ENCODE measurements at regions not wholly inside any gene's neighbourhood (a gene's known extent, or its start where the extent isn't known, plus 50 kb on each side); places are given as distances from the start of the nearest gene placed in this dataset.

DNA sequence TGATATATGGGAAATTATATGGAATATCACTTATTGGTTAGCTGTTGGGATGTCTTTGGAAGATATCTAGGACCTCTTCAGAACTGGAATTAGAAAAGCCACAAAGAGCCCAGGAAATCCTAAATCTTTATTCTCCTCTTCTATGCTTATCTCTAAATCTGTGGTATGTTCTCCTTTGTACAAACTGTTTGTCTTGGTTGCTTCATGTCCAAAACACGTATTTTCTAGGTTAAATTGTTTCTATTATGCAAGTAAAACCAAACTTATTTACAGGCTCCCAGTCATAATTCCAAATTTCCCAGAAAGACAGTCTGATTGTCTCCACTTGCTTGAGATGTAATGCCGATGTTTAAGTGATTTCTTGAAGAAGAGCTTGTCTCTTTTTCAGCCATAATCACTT, 650.9 kb downstream of the CDH11 start (continued):
- TF ChIP-seq SPI1 (IDR thresholded peaks at IDR 0.05; ENCODE audit: borderline replicate concordance, insufficient read depth, low read depth, low read length) (no peak), ETV6 (conservative IDR thresholded peaks at IDR 0.05 in 1 of 2, IDR thresholded peaks at IDR 0.05 in 1 of 2; ENCODE audit: borderline replicate concordance in 1 of 2, low read depth in 1 of 2) (no peak), RB1 (IDR thresholded peaks at IDR 0.05; ENCODE audit: borderline replicate concordance) (no peak)
- TF ChIP-seq, protein P1, sequence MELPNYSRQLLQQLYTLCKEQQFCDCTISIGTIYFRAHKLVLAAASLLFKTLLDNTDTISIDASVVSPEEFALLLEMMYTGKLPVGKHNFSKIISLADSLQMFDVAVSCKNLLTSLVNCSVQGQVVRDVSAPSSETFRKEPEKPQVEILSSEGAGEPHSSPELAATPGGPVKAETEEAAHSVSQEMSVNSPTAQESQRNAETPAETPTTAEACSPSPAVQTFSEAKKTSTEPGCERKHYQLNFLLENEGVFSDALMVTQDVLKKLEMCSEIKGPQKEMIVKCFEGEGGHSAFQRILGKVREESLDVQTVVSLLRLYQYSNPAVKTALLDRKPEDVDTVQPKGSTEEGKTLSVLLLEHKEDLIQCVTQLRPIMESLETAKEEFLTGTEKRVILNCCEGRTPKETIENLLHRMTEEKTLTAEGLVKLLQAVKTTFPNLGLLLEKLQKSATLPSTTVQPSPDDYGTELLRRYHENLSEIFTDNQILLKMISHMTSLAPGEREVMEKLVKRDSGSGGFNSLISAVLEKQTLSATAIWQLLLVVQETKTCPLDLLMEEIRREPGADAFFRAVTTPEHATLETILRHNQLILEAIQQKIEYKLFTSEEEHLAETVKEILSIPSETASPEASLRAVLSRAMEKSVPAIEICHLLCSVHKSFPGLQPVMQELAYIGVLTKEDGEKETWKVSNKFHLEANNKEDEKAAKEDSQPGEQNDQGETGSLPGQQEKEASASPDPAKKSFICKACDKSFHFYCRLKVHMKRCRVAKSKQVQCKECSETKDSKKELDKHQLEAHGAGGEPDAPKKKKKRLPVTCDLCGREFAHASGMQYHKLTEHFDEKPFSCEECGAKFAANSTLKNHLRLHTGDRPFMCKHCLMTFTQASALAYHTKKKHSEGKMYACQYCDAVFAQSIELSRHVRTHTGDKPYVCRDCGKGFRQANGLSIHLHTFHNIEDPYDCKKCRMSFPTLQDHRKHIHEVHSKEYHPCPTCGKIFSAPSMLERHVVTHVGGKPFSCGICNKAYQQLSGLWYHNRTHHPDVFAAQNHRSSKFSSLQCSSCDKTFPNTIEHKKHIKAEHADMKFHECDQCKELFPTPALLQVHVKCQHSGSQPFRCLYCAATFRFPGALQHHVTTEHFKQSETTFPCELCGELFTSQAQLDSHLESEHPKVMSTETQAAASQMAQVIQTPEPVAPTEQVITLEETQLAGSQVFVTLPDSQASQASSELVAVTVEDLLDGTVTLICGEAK (IDR thresholded peaks at IDR 0.05; ENCODE audit: borderline replicate concordance): no peak

DNA sequence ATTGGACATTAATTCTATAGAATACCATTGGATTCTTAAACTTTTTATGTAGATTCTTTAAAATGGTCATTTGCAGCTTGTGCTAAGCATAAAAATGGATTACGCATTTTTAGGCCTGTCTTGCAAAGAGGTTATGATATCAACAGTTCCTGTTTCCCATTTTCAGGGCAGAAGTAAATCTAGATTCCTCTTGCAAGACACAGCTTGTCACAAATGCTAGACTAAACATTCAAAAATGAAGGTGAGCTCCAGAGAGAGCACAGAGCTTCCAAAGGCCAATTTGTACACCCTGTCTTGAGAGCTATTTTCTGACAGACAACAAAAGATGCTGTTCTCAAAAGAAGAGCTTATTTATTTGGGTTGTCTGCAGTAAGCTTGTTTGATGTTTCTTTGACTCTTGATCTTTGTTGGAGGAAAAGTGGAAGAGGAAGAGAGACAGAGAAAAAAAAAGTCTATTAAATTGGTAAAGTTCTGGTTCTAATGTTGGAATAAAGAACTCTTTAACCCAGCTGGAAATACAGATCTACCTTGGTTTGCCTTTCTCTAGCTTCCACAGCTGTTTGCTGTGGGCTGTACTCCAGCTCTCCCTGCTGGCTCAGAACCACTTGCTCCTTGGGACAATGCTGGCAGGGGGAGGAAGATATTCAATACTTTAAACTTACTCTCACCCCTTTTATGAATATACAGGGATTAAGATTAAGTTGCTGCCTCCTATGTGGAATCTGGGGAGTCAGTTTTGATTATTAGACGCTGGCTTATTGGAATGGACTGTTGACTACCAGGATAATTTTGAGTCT, 651.8 kb downstream of the CDH11 start:
- no TSS peak for BruUV-seq (replicated peaks)
- CTCF ChIA-PET: interaction anchor here (0.7 kb wide), 1 partner anchor 378 kb away, joined by 3 read pairs; no protein-coding TSS in a partner anchor
- in situ Hi-C loops (cut with MboI): no loop called here
- H2AFZ ChIP-seq (ENCODE audit: control insufficient read depth, low read depth, low read length): no peak overlapping the region
- H3K4me3 ChIP-seq: no peak overlapping the region
- WGBS (ENCODE audit: insufficient coverage, insufficient replicate concordance, low lambda C conversion rate, missing lambda C conversion rate): 0% methylated on average over 2 of the region's 2 CpGs
- no peak overlapping the region for H3K9ac ChIP-seq (ENCODE audit: control insufficient read depth, insufficient read depth, low read length)
- no peak for DNase-seq (ENCODE audit: low read depth, low spot score)
- TF ChIP-seq IKZF2 (IDR thresholded peaks at IDR 0.05) (no peak), MTA2 (IDR thresholded peaks at IDR 0.05; ENCODE audit: low read depth) (no peak), BMI1 (IDR thresholded peaks at IDR 0.05; ENCODE audit: borderline replicate concordance) (no peak), NFXL1 (IDR thresholded peaks at IDR 0.05; ENCODE audit: borderline replicate concordance) (no peak), RFX5 (IDR thresholded peaks at IDR 0.05; ENCODE audit: low read depth, low read length) (no peak)
- TF ChIP-seq, protein P2, sequence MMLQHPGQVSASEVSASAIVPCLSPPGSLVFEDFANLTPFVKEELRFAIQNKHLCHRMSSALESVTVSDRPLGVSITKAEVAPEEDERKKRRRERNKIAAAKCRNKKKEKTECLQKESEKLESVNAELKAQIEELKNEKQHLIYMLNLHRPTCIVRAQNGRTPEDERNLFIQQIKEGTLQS (IDR thresholded peaks at IDR 0.05; ENCODE audit: borderline replicate concordance, extremely low read depth, low read depth, low read length): no peak
- no peaks in the 10 kb centered on the region for H3K9me3 ChIP-seq (replicated peaks; ENCODE audit: control insufficient read depth, insufficient read depth, low read length)
- intact Hi-C loops (cut with micrococcal nuclease; ENCODE audit: unreplicated experiment): no loop called here
- no peaks in the 10 kb centered on the region for H3K79me2 ChIP-seq (ENCODE audit: control insufficient read depth, insufficient read depth, low read length)
- RAD21 ChIA-PET (ENCODE audit: unreplicated experiment): no interaction called here
- no peaks in the 10 kb centered on the region for H3K36me3 ChIP-seq (ENCODE audit: control insufficient read depth in 2 of 2, insufficient read depth in 2 of 2, low read length in 1 of 2)
- ATAC-seq: no peak
- no peak overlapping the region for H3K27ac ChIP-seq (ENCODE audit: control insufficient read depth, insufficient read depth)
- SMC1A ChIA-PET (ENCODE audit: uncharacterized antibody, unreplicated experiment): interaction anchor here (0.7 kb wide), 1 partner anchor 384 kb away, joined by 3 read pairs; no protein-coding TSS in a partner anchor
- no peaks in the 10 kb centered on the region for H3K4me1 ChIP-seq (ENCODE audit: control insufficient read depth, insufficient read depth, low read length)
- no peaks in the 10 kb centered on the region for H4K20me1 ChIP-seq (ENCODE audit: control insufficient read depth, insufficient read depth)
- H3K27me3 ChIP-seq (replicated peaks in 1 of 2; ENCODE audit: control insufficient read depth in 2 of 2, insufficient read depth in 2 of 2, low read length in 1 of 2): no peaks in the 10 kb centered on the region
- no peak overlapping the region for H3K4me2 ChIP-seq (ENCODE audit: control insufficient read depth, insufficient read depth)
- no peak for FAIRE-seq
- POLR2A ChIA-PET: no interaction called here
